NB4 (cell line): ENCODE measurements at regions not wholly inside any gene's neighbourhood (a gene's known extent, or its start where the extent isn't known, plus 50 kb on each side); places are given as distances from the start of the nearest gene placed in this dataset.

Experiments
- CTCF ChIP-seq: IDR thresholded peaks from one replicate; pipeline ENCODE4 v1.5.1; 2012; ENCODE audit warnings: low read depth, low read length
- MAX ChIP-seq: IDR thresholded peaks from 2 replicates; pipeline ENCODE4 v1.6.1; 2011; ENCODE audit warnings: low read depth, low read length
- POLR2A ChIP-seq: IDR thresholded peaks from 2 replicates; pipeline ENCODE4 v1.6.1; 2011; ENCODE audit warnings: mild to moderate bottlenecking; ENCODE audit not compliant: insufficient read length; ENCODE audit errors: extremely low read depth

GRCh38 chr5:3709068-3709716, 113.6 kb downstream of the IRX1 start:
- no peak for TF ChIP-seq CTCF
- no peak for TF ChIP-seq MAX
- TF ChIP-seq POLR2A = no peak
